OCI-LY7 (cell line): ENCODE measurements at regions not wholly inside any gene's neighbourhood (a gene's known extent, or its start where the extent isn't known, plus 50 kb on each side); places are given as distances from the start of the nearest gene placed in this dataset.

Source experiments
- BruUV-seq: library from RNA; stranded (reverse); fragments of 400-500 nt; replicated peaks from 2 replicates; lab custom pipeline; 2021; lab: Mats Ljungman, UMichigan
- CTCF ChIA-PET: fragments of 300-600 bp; sonication (Branson Sonifier 250); formaldehyde crosslinking; loops from one replicate; lab custom pipeline; 2022; ENCODE audit warnings: antibody characterized with exemption; ENCODE audit not compliant: unreplicated experiment; lab: Charles Lee
- POLR2A ChIA-PET: fragments of 300-600 bp; sonication (Branson Sonifier 250); formaldehyde crosslinking; loops from one replicate; lab custom pipeline; 2022; ENCODE audit warnings: antibody characterized with exemption; lab: Charles Lee
- DNase-seq: peaks from one replicate; pipeline ENCODE4 v3.0.0-alpha.2; 2015; ENCODE audit warnings: low spot score
- H2AFZ ChIP-seq: fragments of 200-600 bp; sonication (generic), shearing (Covaris generic); 2 replicates; pipeline ENCODE4 v1.6.1; 2014; ENCODE audit warnings: mild to moderate bottlenecking, antibody characterized with exemption, low read length, moderate library complexity
- H3K27ac ChIP-seq: fragments of 200-600 bp; sonication (generic); 2 replicates; pipeline ENCODE4 v1.5.1; 2014; ENCODE audit warnings: mixed run types, low read depth, mild to moderate bottlenecking, moderate library complexity, low read length, inconsistent platforms; ENCODE audit not compliant: poor library complexity, severe bottlenecking
- H3K36me3 ChIP-seq: fragments of 200-600 bp; sonication (generic); 2 replicates; pipeline ENCODE4 v1.6.1; 2014; ENCODE audit warnings: mild to moderate bottlenecking, antibody characterized with exemption, low read length, moderate library complexity, mixed read lengths; ENCODE audit not compliant: insufficient read depth
- H3K4me1 ChIP-seq: fragments of 200-600 bp; sonication (generic); 2 replicates; pipeline ENCODE4 v1.5.1; 2014; ENCODE audit warnings: mild to moderate bottlenecking, low read length; ENCODE audit not compliant: insufficient read depth, poor library complexity, severe bottlenecking
- H3K4me2 ChIP-seq: fragments of 200-600 bp; sonication (generic); 2 replicates; pipeline ENCODE4 v1.6.1; 2014; ENCODE audit warnings: mild to moderate bottlenecking, low read length
- H3K4me3 ChIP-seq: fragments of 200-600 bp; sonication (generic); 2 replicates; pipeline ENCODE4 v1.5.1; 2014; ENCODE audit warnings: mild to moderate bottlenecking, low read depth, low read length; ENCODE audit not compliant: poor library complexity, severe bottlenecking
- H3K79me2 ChIP-seq: fragments of 200-600 bp; sonication (generic); 2 replicates; pipeline ENCODE4 v1.6.1; 2016; ENCODE audit warnings: low read depth, mild to moderate bottlenecking, low read length, moderate library complexity, mixed read lengths; ENCODE audit not compliant: insufficient read depth
- H3K9me2 ChIP-seq: fragments of 200-600 bp; sonication (generic); 2 replicates; pipeline ENCODE4 v1.6.1; 2016; ENCODE audit warnings: mild to moderate bottlenecking, low read length, mixed read lengths; ENCODE audit not compliant: insufficient read depth
- H3K9me3 ChIP-seq: fragments of 200-600 bp; sonication (generic); 2 replicates; pipeline ENCODE4 v1.6.1; 2014; ENCODE audit warnings: mild to moderate bottlenecking, mixed run types, low read length, mixed read lengths
- H4K20me1 ChIP-seq: fragments of 200-600 bp; sonication (generic); 2 replicates; pipeline ENCODE4 v1.6.1; 2014; ENCODE audit warnings: mild to moderate bottlenecking, antibody characterized with exemption, low read length, moderate library complexity, mixed read lengths; ENCODE audit not compliant: insufficient read depth
- EZH2phosphoT487 ChIP-seq: fragments of 200-600 bp; sonication (generic); IDR thresholded peaks from 2 replicates; pipeline ENCODE4 v1.6.1; 2018; ENCODE audit warnings: low read depth, borderline replicate concordance, mild to moderate bottlenecking, mixed run types, antibody characterized with exemption, low read length, moderate library complexity, mixed read lengths
- intact Hi-C: fragments of 100-400 bp; cut with micrococcal nuclease; formaldehyde crosslinking; loops from one replicate; pipeline ENCODE4 v1.10.0; 2022; ENCODE audit not compliant: unreplicated experiment
- TF ChIP-seq, protein P1 (sequence below): fragments of 200-600 bp; sonication (generic); conservative IDR thresholded peaks from 2 replicates; pipeline ENCODE4 v1.5.1; 2014; ENCODE audit warnings: mild to moderate bottlenecking, antibody characterized with exemption, low read length, moderate library complexity, mixed read lengths

DNA sequence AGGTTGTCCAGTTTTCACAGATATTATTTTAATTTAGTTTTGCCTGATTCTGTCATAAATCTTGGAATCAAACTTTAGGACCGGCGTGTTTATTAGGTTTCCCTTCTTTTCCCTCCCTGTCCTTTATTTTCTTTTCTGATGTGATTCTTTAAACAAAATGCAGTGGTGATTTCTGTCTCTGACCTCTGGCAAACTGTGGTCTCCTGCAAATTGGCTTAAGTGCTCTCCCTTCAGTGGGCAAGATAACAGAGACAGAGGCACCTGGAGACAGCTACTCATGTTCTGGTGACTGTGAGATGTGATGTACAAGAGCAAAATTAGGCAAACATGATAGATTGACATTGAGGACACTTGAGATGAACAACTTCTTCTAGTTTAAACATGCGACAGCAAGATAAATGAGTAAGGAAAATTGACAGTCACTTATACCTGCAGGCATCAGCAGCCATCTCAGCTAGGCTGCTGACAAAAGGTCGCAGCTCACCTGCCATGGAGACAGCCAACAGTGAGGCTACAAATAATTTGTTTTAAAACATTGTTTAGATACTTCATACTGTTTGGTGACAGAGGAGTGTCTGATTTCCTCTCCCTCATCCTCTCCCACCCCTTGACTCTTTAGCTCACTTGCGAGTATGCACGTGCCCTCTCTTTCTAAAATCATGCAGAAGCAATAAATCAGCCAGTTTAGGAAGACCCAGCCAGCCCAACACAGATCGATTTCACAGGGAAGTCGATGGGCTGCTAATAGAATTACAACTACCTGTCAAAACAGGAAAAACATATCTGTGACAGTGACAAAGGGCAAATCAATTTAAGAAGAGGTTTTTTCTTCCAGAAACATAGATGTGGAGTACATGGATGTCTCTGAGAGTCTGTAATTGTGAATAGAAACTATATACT lies 63.4 kb upstream of the MAP3K7 start:
- intact Hi-C loops: no loop called here
- Histone ChIP-seq H2AFZ (no peak overlapping the region), H3K9me2 (no peaks in the 10 kb centered on the region), H3K4me3 (no peak overlapping the region), H3K4me1 (no peaks in the 10 kb centered on the region), H3K4me2 (no peak overlapping the region), H3K27ac (no peak overlapping the region), H3K9me3 (no peaks in the 10 kb centered on the region), H3K79me2 (no peaks in the 10 kb centered on the region), H4K20me1 (no peaks in the 10 kb centered on the region), H3K36me3 (no peaks in the 10 kb centered on the region)
- no peak for DNase-seq
- POLR2A ChIA-PET: interaction anchor here (0.6 to 1.2 kb wide), 2 partner anchors 19 to 944 kb away, joined by 3 to 4 read pairs; no protein-coding TSS in a partner anchor
- CTCF ChIA-PET: no interaction called here
- TF ChIP-seq, protein P1, sequence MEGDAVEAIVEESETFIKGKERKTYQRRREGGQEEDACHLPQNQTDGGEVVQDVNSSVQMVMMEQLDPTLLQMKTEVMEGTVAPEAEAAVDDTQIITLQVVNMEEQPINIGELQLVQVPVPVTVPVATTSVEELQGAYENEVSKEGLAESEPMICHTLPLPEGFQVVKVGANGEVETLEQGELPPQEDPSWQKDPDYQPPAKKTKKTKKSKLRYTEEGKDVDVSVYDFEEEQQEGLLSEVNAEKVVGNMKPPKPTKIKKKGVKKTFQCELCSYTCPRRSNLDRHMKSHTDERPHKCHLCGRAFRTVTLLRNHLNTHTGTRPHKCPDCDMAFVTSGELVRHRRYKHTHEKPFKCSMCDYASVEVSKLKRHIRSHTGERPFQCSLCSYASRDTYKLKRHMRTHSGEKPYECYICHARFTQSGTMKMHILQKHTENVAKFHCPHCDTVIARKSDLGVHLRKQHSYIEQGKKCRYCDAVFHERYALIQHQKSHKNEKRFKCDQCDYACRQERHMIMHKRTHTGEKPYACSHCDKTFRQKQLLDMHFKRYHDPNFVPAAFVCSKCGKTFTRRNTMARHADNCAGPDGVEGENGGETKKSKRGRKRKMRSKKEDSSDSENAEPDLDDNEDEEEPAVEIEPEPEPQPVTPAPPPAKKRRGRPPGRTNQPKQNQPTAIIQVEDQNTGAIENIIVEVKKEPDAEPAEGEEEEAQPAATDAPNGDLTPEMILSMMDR: no peak
- TF ChIP-seq EZH2phosphoT487: no peak
- no TSS peak for BruUV-seq

DNA sequence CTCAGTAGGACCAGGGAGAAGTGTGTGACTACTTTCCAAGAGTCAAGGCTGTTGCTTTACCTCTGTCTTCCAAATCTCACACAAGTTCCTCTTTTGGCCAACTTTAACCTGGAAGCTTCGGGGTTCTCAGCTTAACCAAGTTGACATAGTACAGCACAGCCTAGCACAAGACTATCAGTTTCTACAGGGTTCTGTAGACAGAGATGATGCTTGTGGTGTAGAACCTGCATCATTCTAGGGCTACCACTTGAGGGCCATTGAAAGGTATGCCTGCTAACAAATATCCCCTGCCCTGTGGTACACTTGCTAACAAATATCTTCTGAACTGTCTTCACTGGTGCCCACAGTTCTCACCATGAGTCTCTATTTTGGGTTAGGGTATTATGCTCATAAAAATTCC lies 62.0 kb upstream of the MAP3K7 start:
- intact Hi-C loops: no loop called here
- no peaks in the 10 kb centered on the region for H3K4me1 ChIP-seq
- no peak overlapping the region for H3K27ac ChIP-seq
- H3K9me3 ChIP-seq: no peaks in the 10 kb centered on the region
- no peak overlapping the region for H2AFZ ChIP-seq
- no peaks in the 10 kb centered on the region for H3K36me3 ChIP-seq
- no peaks in the 10 kb centered on the region for H3K79me2 ChIP-seq
- no peak overlapping the region for H3K4me3 ChIP-seq
- no peak overlapping the region for H3K4me2 ChIP-seq
- TF ChIP-seq, protein P1: no peak
- TF ChIP-seq EZH2phosphoT487: no peak
- H3K9me2 ChIP-seq: no peaks in the 10 kb centered on the region
- CTCF ChIA-PET: no interaction called here
- no TSS peak for BruUV-seq
- no peaks in the 10 kb centered on the region for H4K20me1 ChIP-seq
- DNase-seq: no peak
- POLR2A ChIA-PET: interaction anchor here (0.7 kb wide), 1 partner anchor 1461 kb away, joined by 3 read pairs; no protein-coding TSS in a partner anchor

- H3K9me2 ChIP-seq: no peaks in the 10 kb centered on the region
- H4K20me1 ChIP-seq: no peaks in the 10 kb centered on the region
- intact Hi-C loops: no loop called here
- no peaks in the 10 kb centered on the region for H3K79me2 ChIP-seq
- H3K9me3 ChIP-seq: no peaks in the 10 kb centered on the region
- TF ChIP-seq, protein P1: no peak
- no peak for TF ChIP-seq EZH2phosphoT487
- H3K4me1 ChIP-seq: no peaks in the 10 kb centered on the region
- H2AFZ ChIP-seq: no peak overlapping the region
- no TSS peak for BruUV-seq
- no peak overlapping the region for H3K4me2 ChIP-seq
- no peak for DNase-seq
- ChIA-PET CTCF (no interaction called here), POLR2A (no interaction called here)
- no peaks in the 10 kb centered on the region for H3K36me3 ChIP-seq
- H3K27ac ChIP-seq: no peak overlapping the region
- no peak overlapping the region for H3K4me3 ChIP-seq
These were observed 60.1 kb upstream of the MAP3K7 start for GRCh38 chr6:90646940-90647339.
